Central memory CD8-positive, alpha-beta T cell (primary cell): ENCODE measurements at regions not wholly inside any gene's neighbourhood (a gene's known extent, or its start where the extent isn't known, plus 50 kb on each side); places are given as distances from the start of the nearest gene placed in this dataset.

ENCODE experiments used
- ATAC-seq: fragments of 150-1000 bp; cut with Tn5 transposase; replicated peaks from 2 replicates; pipeline ENCODE4 v1.10.0; 2022; ENCODE audit warnings: mild to moderate bottlenecking, moderate FRiP score, moderate number of reproducible peaks; ENCODE audit not compliant: poor library complexity, severe bottlenecking; ENCODE audit errors: extremely low read depth
- DNase-seq, 2 donors: peaks; one replicate each; pipeline ENCODE4 v3.0.0; 2021; ENCODE audit warnings: low spot score in 2 of 2
- H3K27ac Mint-ChIP-seq: one replicate; pipeline ENCODE4 v1.8.0; 2022; ENCODE audit warnings: low read depth, mild to moderate bottlenecking, moderate library complexity, mixed read lengths
- H3K27me3 Mint-ChIP-seq: one replicate; pipeline ENCODE4 v1.8.0; 2022; ENCODE audit warnings: mixed read lengths
- H3K36me3 Mint-ChIP-seq: one replicate; pipeline ENCODE4 v1.8.0; 2022; ENCODE audit warnings: mild to moderate bottlenecking, moderate library complexity, mixed read lengths; ENCODE audit not compliant: insufficient read depth
- H3K4me1 Mint-ChIP-seq: one replicate; pipeline ENCODE4 v1.8.0; 2022; ENCODE audit warnings: mixed read lengths
- H3K4me3 Mint-ChIP-seq: one replicate; pipeline ENCODE4 v1.8.0; 2022; ENCODE audit warnings: mild to moderate bottlenecking, moderate library complexity, mixed read lengths
- H3K9me3 Mint-ChIP-seq: one replicate; pipeline ENCODE4 v1.8.0; 2022; ENCODE audit warnings: mixed read lengths

GRCh38 chr13:52945348-52945747 lies 83.3 kb upstream of the OLFM4 start:
- Mint-ChIP-seq H3K9me3 (no peaks in the 10 kb centered on the region), H3K27me3 (peaks cover 39% of the 10 kb centered on the region), H3K4me3 (no peak overlapping the region), H3K4me1 (no peaks in the 10 kb centered on the region), H3K36me3 (no peaks in the 10 kb centered on the region), H3K27ac (no peak overlapping the region)
- ATAC-seq, result no peak
- DNase-seq, result no peak

DNA sequence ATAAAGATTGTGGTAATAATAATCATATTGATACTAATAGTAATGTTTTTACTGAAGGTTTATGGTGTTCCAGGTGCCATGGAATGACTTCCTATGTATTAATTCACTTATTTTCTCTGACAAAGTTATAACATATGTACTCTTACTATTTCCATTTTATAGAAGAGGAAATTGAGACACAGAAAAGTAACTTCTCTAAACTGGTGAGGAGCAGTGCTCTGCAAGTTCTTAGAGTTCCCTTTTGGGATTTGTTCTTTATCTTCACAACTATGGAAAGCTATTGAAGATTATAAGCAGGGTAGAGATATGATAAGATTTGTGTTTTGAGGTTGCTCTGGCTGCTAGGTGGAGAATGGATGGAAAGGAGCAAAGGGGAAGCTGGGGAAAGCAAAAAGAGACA lies 83.9 kb upstream of the OLFM4 start:
- Mint-ChIP-seq H3K9me3 (no peaks in the 10 kb centered on the region), H3K36me3 (no peaks in the 10 kb centered on the region), H3K4me1 (no peaks in the 10 kb centered on the region), H3K4me3 (no peak overlapping the region), H3K27me3 (peaks cover 39% of the 10 kb centered on the region), H3K27ac (no peak overlapping the region)
- DNase-seq (no peak), ATAC-seq (no peak)

DNA sequence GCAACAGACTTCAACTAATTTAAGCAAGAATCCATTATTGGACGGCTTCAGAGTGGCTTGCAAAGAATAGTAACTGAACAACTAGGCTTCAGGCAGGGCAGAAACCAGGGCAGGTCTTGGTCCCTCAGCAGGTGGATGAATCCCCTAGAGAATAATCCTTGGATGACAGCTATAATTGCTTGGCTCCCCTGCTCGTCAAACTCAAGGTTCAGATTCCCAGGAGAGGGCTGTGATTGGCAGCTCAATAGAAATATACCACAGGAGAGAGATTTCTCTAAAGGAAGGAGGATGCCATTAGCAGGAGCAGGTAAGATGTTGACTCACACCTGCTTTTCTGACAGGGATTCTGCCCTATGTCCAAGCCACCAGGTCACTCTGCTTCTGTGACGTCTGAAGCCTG lies 89.6 kb upstream of the PCDH8 start:
- DNase-seq (no peak), ATAC-seq (no peak)
- Mint-ChIP-seq H3K27ac (no peak overlapping the region), H3K27me3 (peaks cover 23% of the 10 kb centered on the region), H3K4me3 (no peak overlapping the region), H3K36me3 (no peaks in the 10 kb centered on the region), H3K4me1 (no peaks in the 10 kb centered on the region), H3K9me3 (no peaks in the 10 kb centered on the region)

GRCh38 chr13:52936806-52937205 lies 88.4 kb upstream of the PCDH8 start:
- Mint-ChIP-seq H3K4me3 (no peak overlapping the region), H3K27ac (no peak overlapping the region), H3K27me3 (peaks cover 23% of the 10 kb centered on the region), H3K4me1 (no peaks in the 10 kb centered on the region), H3K9me3 (no peaks in the 10 kb centered on the region), H3K36me3 (no peaks in the 10 kb centered on the region)
- no peak for DNase-seq
- no peak for ATAC-seq

DNA sequence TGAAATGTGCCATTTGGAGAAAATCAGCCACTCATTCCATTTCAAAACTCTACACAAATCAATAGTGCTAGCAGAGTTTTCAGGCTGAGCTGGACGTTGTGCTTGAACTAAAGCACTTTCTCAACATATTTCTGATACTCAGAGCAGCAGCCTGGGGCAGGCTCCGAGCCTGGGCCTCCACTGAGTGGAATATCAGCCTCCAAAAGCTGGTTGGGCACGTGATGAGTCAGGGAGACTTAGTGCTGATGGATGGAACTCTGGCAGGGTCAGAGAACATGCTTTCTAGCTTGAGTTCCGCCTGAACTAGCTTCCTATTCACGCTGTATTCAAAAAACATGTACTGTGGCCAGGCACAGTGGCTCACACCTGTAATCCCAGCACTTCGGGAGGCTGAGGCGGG lies 85.8 kb upstream of the PCDH8 start:
- H3K9me3 Mint-ChIP-seq, result no peaks in the 10 kb centered on the region
- ATAC-seq, result no peak
- H3K27ac Mint-ChIP-seq, result no peak overlapping the region
- DNase-seq, result no peak
- no peaks in the 10 kb centered on the region for H3K4me1 Mint-ChIP-seq
- peaks cover 34% of the 10 kb centered on the region for H3K27me3 Mint-ChIP-seq
- H3K4me3 Mint-ChIP-seq, result no peak overlapping the region
- no peaks in the 10 kb centered on the region for H3K36me3 Mint-ChIP-seq

- H3K4me3 Mint-ChIP-seq, result no peak overlapping the region
- ATAC-seq (no peak), DNase-seq (no peak)
- no peaks in the 10 kb centered on the region for H3K9me3 Mint-ChIP-seq
- no peaks in the 10 kb centered on the region for H3K36me3 Mint-ChIP-seq
- peaks cover 39% of the 10 kb centered on the region for H3K27me3 Mint-ChIP-seq
- H3K27ac Mint-ChIP-seq, result no peak overlapping the region
- H3K4me1 Mint-ChIP-seq, result no peaks in the 10 kb centered on the region
Observed at GRCh38 chr13:52933547-52934210, 85.2 kb upstream of the PCDH8 start.

- H3K4me3 Mint-ChIP-seq, result no peak overlapping the region
- peaks cover 45% of the 10 kb centered on the region for H3K27me3 Mint-ChIP-seq
- no peaks in the 10 kb centered on the region for H3K4me1 Mint-ChIP-seq
- no peak overlapping the region for H3K27ac Mint-ChIP-seq
- DNase-seq, result no peak
- no peak for ATAC-seq
- H3K9me3 Mint-ChIP-seq, result no peaks in the 10 kb centered on the region
- H3K36me3 Mint-ChIP-seq, result no peaks in the 10 kb centered on the region
Observed at GRCh38 chr13:52933099-52933498, 84.7 kb upstream of the PCDH8 start.

DNA sequence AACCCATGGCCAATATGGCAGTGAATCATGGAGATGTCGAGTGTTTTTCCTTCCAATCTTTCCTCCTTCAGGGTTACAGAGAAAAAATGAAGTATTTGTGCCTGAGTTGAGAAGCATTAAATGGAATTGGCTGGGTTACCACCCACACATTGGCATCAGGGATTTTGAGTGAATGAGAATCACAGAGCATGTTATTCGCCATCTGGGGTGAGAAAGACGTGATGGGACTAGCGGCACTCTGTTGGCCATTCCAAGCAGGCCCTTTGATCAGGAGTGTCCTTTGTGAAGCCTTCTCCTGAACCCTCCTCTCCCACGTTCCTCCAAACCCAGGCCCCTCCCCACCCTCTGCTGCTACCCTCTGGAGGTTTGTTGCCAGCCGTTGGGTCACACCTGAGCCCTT lies 84.2 kb upstream of the PCDH8 start:
- no peaks in the 10 kb centered on the region for H3K36me3 Mint-ChIP-seq
- ATAC-seq (no peak), DNase-seq (no peak)
- no peaks in the 10 kb centered on the region for H3K9me3 Mint-ChIP-seq
- H3K4me1 Mint-ChIP-seq, result no peaks in the 10 kb centered on the region
- peaks cover 46% of the 10 kb centered on the region for H3K27me3 Mint-ChIP-seq
- no peak overlapping the region for H3K27ac Mint-ChIP-seq
- H3K4me3 Mint-ChIP-seq, result no peak overlapping the region

DNA sequence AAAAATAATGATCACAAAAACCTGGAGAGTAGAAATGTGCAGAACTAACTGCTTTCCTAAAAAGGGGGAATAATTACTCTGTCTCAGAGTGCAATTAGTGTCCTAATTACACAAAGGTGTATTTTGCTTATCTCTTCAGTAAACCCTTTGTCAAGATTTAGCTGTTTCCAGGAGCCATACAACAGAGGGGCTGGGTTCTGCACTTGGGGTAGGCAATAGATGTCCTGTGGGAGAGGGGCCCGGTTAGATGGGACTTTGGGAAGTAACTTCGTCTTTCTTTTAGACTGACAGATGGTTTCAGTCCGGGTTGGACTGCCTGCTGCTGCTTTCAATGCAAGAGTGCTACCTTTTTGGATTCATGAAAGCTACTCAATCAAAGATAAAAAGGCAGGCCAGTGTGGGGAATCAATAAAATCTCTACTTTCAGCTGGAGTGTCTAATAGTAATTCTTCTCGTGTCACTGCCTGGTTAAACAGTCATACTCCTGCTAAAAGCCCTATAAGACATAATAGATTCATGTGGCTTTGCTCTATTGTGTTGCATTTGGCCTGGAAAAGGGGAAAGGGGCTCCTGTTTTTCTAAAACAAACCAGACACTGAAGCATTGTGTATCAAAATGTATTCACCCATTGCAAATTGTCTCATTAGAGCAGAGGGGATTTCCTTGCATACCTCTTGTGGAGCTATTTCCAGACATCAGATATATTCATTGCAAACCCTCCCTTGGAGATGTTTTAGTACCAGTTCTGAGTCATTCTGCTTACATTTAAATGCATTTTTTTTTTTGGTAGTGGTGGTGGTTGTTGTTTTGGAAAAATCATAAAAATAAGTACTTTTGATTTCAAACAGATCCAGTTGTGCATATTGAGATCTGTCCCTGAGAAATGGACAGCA lies 83.3 kb upstream of the PCDH8 start:
- no peaks in the 10 kb centered on the region for H3K9me3 Mint-ChIP-seq
- no peak overlapping the region for H3K27ac Mint-ChIP-seq
- H3K27me3 Mint-ChIP-seq, result peaks cover 41% of the 10 kb centered on the region
- DNase-seq (no peak), ATAC-seq (no peak)
- no peaks in the 10 kb centered on the region for H3K4me1 Mint-ChIP-seq
- H3K36me3 Mint-ChIP-seq, result no peaks in the 10 kb centered on the region
- H3K4me3 Mint-ChIP-seq, result no peak overlapping the region

DNA sequence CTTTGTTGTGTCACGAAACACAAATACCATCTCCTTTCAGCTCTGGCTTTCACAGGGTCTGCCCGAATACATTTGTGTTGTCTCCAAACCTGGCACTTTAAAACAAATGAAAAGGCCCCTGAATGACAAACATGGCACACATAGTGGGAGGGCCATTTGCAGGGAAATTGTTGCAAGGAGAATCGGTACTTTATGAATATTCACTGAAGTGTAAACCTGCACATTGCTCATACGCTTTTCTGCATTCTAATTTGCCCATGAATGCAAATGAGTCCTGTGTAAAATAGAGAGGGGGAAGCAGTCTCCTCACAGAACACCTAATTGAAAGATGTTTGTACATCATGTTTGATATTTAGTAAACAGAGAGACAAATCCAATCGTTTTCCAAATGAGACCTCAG lies 82.7 kb upstream of the PCDH8 start:
- H3K4me1 Mint-ChIP-seq, result no peaks in the 10 kb centered on the region
- no peak overlapping the region for H3K27ac Mint-ChIP-seq
- ATAC-seq, result no peak
- H3K9me3 Mint-ChIP-seq, result no peaks in the 10 kb centered on the region
- H3K27me3 Mint-ChIP-seq, result peaks cover 35% of the 10 kb centered on the region
- DNase-seq, result no peak
- no peak overlapping the region for H3K4me3 Mint-ChIP-seq
- no peaks in the 10 kb centered on the region for H3K36me3 Mint-ChIP-seq

- Mint-ChIP-seq H3K27me3 (peaks cover 23% of the 10 kb centered on the region), H3K9me3 (no peaks in the 10 kb centered on the region), H3K27ac (no peak overlapping the region), H3K4me1 (no peaks in the 10 kb centered on the region), H3K36me3 (no peaks in the 10 kb centered on the region), H3K4me3 (no peak overlapping the region)
- DNase-seq, result no peak
- no peak for ATAC-seq
Observed at GRCh38 chr13:52929846-52930245, 81.4 kb upstream of the PCDH8 start.

- H3K27ac Mint-ChIP-seq, result no peak overlapping the region
- H3K4me1 Mint-ChIP-seq, result no peaks in the 10 kb centered on the region
- no peak overlapping the region for H3K4me3 Mint-ChIP-seq
- no peak for ATAC-seq
- peaks cover 31% of the 10 kb centered on the region for H3K27me3 Mint-ChIP-seq
- H3K36me3 Mint-ChIP-seq, result no peaks in the 10 kb centered on the region
- no peak for DNase-seq
- H3K9me3 Mint-ChIP-seq, result no peaks in the 10 kb centered on the region
Observed at GRCh38 chr13:52926971-52927370, 78.5 kb upstream of the PCDH8 start.

- no peak overlapping the region for H3K4me3 Mint-ChIP-seq
- DNase-seq, result no peak
- peaks cover 29% of the 10 kb centered on the region for H3K27me3 Mint-ChIP-seq
- no peak overlapping the region for H3K27ac Mint-ChIP-seq
- H3K36me3 Mint-ChIP-seq, result no peaks in the 10 kb centered on the region
- ATAC-seq, result no peak
- no peaks in the 10 kb centered on the region for H3K4me1 Mint-ChIP-seq
- H3K9me3 Mint-ChIP-seq, result no peaks in the 10 kb centered on the region
Observed at GRCh38 chr13:52925775-52926285, 77.4 kb upstream of the PCDH8 start.
